ENCODE measurements at regions not wholly inside any gene's neighbourhood (a gene's known extent, or its start where the extent isn't known, plus 50 kb on each side); places are given as distances from the start of the nearest gene placed in this dataset.
"Not testable (repeated sequence)": the region's sequence is repeated elsewhere in the genome, so short reads cannot be mapped to it uniquely, and the experiment has no call there.

DNA sequence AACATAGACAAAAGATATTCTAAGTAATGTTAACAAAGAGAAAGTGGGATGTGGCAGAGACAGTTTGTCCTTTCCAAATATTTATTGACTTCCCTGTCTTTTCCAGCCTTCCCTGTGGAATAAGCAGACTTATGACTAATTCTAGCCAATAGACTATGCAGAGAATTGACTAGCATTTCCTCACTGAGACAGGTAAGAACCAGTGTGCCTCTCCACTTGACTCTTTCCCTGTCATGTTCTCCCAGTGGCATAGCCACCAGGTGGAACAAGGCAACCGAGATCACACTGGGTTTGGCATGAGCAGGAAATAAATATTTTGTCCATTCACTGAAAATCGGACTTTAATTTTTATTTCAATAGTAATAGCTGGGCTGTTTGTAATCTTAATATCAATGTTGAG, 168.1 kb upstream of the CTAGE1 start:
- TF ChIP-seq POLR2A (IDR thresholded peaks at IDR 0.05; ENCODE audit: low read depth): no peak
- no peak for TF ChIP-seq POLR2AphosphoS5 (IDR thresholded peaks at IDR 0.05)
- TF ChIP-seq EP300 (IDR thresholded peaks at IDR 0.05): no peak
- TF ChIP-seq, protein P1, sequence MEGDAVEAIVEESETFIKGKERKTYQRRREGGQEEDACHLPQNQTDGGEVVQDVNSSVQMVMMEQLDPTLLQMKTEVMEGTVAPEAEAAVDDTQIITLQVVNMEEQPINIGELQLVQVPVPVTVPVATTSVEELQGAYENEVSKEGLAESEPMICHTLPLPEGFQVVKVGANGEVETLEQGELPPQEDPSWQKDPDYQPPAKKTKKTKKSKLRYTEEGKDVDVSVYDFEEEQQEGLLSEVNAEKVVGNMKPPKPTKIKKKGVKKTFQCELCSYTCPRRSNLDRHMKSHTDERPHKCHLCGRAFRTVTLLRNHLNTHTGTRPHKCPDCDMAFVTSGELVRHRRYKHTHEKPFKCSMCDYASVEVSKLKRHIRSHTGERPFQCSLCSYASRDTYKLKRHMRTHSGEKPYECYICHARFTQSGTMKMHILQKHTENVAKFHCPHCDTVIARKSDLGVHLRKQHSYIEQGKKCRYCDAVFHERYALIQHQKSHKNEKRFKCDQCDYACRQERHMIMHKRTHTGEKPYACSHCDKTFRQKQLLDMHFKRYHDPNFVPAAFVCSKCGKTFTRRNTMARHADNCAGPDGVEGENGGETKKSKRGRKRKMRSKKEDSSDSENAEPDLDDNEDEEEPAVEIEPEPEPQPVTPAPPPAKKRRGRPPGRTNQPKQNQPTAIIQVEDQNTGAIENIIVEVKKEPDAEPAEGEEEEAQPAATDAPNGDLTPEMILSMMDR (IDR thresholded peaks at IDR 0.05): no peak
- 82% methylated on average over 2 of the region's 2 CpGs for WGBS
- Histone ChIP-seq H3K9me3 (peaks cover 0 to 4% (median 0%) of the 10 kb centered on the region in 4 donors), H3K27me3 (no peaks in the 10 kb centered on the region), H3K36me3 (no peaks in the 10 kb centered on the region), H3K4me3 (no peak overlapping the region), H3K4me1 (no peaks in the 10 kb centered on the region), H3K27ac (replicated peaks in 1 of 4) (no peak overlapping the region)
- intact Hi-C loops (cut with DNase I): loop anchor here (10.0 kb wide), 1 partner anchor 49 kb away; no protein-coding TSS in a partner anchor
- no peak for DNase-seq (ENCODE audit: extremely low spot score)

DNA sequence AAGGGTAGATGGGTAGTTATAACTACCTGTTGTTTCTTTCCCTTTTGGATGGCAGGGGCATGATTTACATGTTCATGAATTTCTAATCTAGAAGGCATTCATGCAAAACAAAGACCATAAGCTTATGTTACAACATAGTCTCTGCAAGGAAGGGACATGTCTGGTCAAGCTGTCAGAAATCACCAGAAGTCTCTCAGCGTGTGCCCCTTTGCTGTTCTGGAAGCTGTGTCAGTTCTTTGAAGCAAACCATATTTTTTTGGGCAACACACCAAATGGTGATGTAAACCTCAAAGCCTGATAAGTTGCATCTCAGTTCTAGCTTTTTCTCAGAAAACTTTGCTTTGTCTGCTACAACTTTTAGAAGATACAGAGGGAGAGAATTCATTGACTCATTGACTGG, 173.5 kb upstream of the CTAGE1 start:
- H3K27ac ChIP-seq (replicated peaks in 1 of 4): no peak overlapping the region
- no peak for DNase-seq (ENCODE audit: extremely low spot score)
- WGBS: 50% methylated on average over 1 of the region's 1 CpG
- no peaks in the 10 kb centered on the region for H3K4me1 ChIP-seq
- no peaks in the 10 kb centered on the region for H3K27me3 ChIP-seq
- H3K36me3 ChIP-seq: no peaks in the 10 kb centered on the region
- peaks cover 0 to 4% (median 0%) of the 10 kb centered on the region in 4 donors for H3K9me3 ChIP-seq
- TF ChIP-seq POLR2A (IDR thresholded peaks at IDR 0.05; ENCODE audit: low read depth): no peak
- TF ChIP-seq POLR2AphosphoS5 (IDR thresholded peaks at IDR 0.05): no peak
- TF ChIP-seq, protein P1 (IDR thresholded peaks at IDR 0.05): no peak
- no peak overlapping the region for H3K4me3 ChIP-seq
- intact Hi-C loops (cut with DNase I): no loop called here

DNA sequence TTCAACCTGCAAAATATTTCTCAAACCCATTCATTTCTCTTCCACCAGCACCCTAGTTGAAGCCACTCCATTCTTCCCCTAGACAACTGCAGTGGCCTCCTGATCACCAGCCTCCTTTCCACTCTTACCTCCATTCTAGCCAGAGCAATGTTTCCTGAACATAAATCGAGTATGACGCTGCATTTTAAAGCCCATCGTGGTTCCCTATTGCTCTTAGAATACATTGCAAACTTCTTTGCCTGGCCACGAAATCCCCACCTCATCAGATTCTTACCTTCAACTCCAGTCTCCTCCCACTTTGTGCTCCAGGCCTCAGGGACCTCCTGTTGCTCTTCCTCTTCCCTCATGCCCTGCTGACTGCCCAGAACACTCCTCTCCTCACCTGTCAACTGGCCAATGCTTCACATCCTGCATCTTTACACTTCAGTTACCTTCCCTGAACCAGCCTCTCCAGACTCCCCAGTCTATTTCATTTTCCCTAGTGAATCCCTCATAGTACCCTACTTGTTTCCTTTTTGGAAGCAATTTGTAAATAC, 176.5 kb upstream of the CTAGE1 start:
- H3K27ac ChIP-seq (replicated peaks in 1 of 4): no peak overlapping the region
- intact Hi-C loops (cut with DNase I): no loop called here
- DNase-seq (ENCODE audit: extremely low spot score): no peak
- no peaks in the 10 kb centered on the region for H3K27me3 ChIP-seq
- H3K9me3 ChIP-seq: peaks cover 0 to 1% (median 0%) of the 10 kb centered on the region in 4 donors
- no peak overlapping the region for H3K4me3 ChIP-seq
- no peaks in the 10 kb centered on the region for H3K4me1 ChIP-seq
- 69% methylated on average over 4 of the region's 4 CpGs for WGBS
- no peaks in the 10 kb centered on the region for H3K36me3 ChIP-seq
- TF ChIP-seq, protein P1 (IDR thresholded peaks at IDR 0.05): no peak
- TF ChIP-seq EP300 (IDR thresholded peaks at IDR 0.05) (no peak), POLR2AphosphoS5 (IDR thresholded peaks at IDR 0.05) (no peak), POLR2A (IDR thresholded peaks at IDR 0.05; ENCODE audit: low read depth) (no peak)

DNA sequence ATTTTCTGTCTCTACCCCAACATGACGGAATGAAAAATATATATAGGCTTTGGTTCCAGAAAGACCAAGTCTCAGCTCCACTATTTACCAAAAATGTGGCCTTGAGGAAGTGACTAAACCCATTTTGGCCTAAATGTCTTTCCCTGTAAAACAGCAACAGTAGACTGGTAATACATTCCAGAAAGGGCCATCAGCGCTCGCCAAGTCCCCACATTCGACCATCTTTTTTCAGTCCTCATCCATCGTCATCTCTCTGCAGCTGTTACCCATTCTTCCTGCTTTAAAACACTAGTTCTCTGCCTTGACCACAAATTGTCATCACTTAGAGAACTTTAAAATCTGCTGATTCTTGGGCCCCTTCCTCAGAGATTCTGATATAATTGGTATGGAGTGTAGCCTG, 183.8 kb upstream of the CTAGE1 start:
- H3K9me3 ChIP-seq: no peaks in the 10 kb centered on the region
- no peaks in the 10 kb centered on the region for H3K36me3 ChIP-seq
- H3K4me3 ChIP-seq: no peak overlapping the region
- DNase-seq (ENCODE audit: extremely low spot score): no peak
- 91% methylated on average over 5 of the region's 5 CpGs for WGBS
- intact Hi-C loops (cut with DNase I): no loop called here
- H3K27me3 ChIP-seq: no peaks in the 10 kb centered on the region
- H3K4me1 ChIP-seq: peaks cover 3 to 17% (median 15%) of the 10 kb centered on the region in 4 donors
- TF ChIP-seq, protein P1 (IDR thresholded peaks at IDR 0.05): no peak
- TF ChIP-seq POLR2A (IDR thresholded peaks at IDR 0.05; ENCODE audit: low read depth) (no peak), EP300 (IDR thresholded peaks at IDR 0.05) (no peak), POLR2AphosphoS5 (IDR thresholded peaks at IDR 0.05) (no peak)
- no peak overlapping the region for H3K27ac ChIP-seq (replicated peaks in 1 of 4)

DNA sequence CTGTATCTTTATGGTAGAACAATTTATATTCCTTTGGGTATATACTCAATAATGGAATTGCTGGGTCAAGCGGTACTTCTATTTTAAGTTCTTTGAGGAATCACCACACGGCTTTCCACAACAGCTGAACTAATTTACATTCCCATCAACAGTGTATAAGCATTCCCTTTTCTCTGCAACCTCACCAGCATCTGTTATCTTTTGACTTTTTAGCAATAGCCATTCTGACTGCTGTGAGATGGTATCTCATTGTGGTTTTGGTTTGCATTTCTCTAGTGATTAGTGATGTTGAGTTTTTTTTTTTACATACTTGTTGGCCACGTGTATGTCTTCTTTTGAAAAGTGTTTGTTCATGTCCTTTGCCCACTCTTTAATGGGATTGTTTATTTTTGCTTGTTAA, 184.7 kb upstream of the CTAGE1 start:
- 82% methylated on average over 3 of the region's 3 CpGs for WGBS
- intact Hi-C loops (cut with DNase I); DNase-seq (ENCODE audit: extremely low spot score); H3K27me3 ChIP-seq; H3K9me3 ChIP-seq; H3K27ac ChIP-seq (replicated peaks in 1 of 4); H3K36me3 ChIP-seq; H3K4me3 ChIP-seq: not testable (repeated sequence)
- peaks cover 6 to 25% (median 18%) of the 10 kb centered on the region in 4 donors for H3K4me1 ChIP-seq
